Ishikawa (cell line): ENCODE measurements at regions not wholly inside any gene's neighbourhood (a gene's known extent, or its start where the extent isn't known, plus 50 kb on each side); places are given as distances from the start of the nearest gene placed in this dataset.

Experiments used
- CEBPB ChIP-seq: IDR thresholded peaks from 2 replicates; pipeline ENCODE4 v1.6.1; 2012
- CREB1 ChIP-seq: IDR thresholded peaks from 2 replicates; pipeline ENCODE4 v1.6.1; 2012; ENCODE audit warnings: low read depth
- EGR1 ChIP-seq: IDR thresholded peaks from 2 replicates; pipeline ENCODE4 v1.6.1; 2012
- EP300 ChIP-seq: IDR thresholded peaks from 2 replicates; pipeline ENCODE4 v1.6.1; 2012; ENCODE audit warnings: borderline replicate concordance
- FOXM1 ChIP-seq: IDR thresholded peaks from 2 replicates; pipeline ENCODE4 v1.6.1; 2012; ENCODE audit warnings: low read depth, borderline replicate concordance
- NFIC ChIP-seq: IDR thresholded peaks from 2 replicates; pipeline ENCODE4 v1.6.1; 2012
- RAD21 ChIP-seq: IDR thresholded peaks from 2 replicates; pipeline ENCODE4 v1.6.1; 2012; ENCODE audit warnings: low read depth
- TAF1 ChIP-seq: IDR thresholded peaks from 2 replicates; pipeline ENCODE4 v1.6.1; 2012; ENCODE audit warnings: low read depth, mild to moderate bottlenecking
- TCF12 ChIP-seq: IDR thresholded peaks from 2 replicates; pipeline ENCODE4 v1.6.1; 2012; ENCODE audit warnings: low read depth
- TEAD4 ChIP-seq: IDR thresholded peaks from 2 replicates; pipeline ENCODE4 v1.6.1; 2012
- YY1 ChIP-seq: IDR thresholded peaks from 2 replicates; pipeline ENCODE4 v1.6.1; 2012; ENCODE audit warnings: low read depth
- ZBTB7A ChIP-seq: IDR thresholded peaks from 2 replicates; pipeline ENCODE4 v1.6.1; 2012; ENCODE audit warnings: low read depth
- TF ChIP-seq, protein P1 (sequence below): IDR thresholded peaks from 2 replicates; pipeline ENCODE4 v1.6.1; 2012
- TF ChIP-seq, protein P2 (sequence below): IDR thresholded peaks from 2 replicates; pipeline ENCODE4 v1.6.1; 2012; ENCODE audit warnings: low read depth, mild to moderate bottlenecking
- TF ChIP-seq, protein P3 (sequence below): IDR thresholded peaks from 2 replicates; pipeline ENCODE4 v1.6.1; 2012

DNA sequence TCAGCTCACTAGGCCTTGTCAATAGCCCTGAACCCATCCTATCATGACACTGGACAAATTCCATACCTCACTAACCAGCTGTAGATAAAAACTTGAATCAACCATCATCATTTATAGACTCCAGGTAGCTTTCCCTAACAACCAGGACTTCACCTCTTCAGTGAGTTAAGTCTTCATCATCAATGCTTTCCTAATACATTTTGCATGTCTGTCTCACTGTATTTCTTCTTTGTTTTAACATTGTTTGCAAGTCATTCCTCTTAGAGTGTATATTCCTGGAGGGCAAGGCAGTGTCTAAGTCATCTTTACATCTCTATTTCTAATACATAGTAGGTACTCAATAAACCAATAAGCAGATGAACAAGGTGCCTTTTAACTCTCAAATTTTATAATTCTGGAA is 123.4 kb upstream of the RFC3 start:
- TF ChIP-seq CEBPB (no peak), FOXM1 (no peak)
- TF ChIP-seq, protein P1, sequence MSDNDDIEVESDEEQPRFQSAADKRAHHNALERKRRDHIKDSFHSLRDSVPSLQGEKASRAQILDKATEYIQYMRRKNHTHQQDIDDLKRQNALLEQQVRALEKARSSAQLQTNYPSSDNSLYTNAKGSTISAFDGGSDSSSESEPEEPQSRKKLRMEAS = no peak

DNA sequence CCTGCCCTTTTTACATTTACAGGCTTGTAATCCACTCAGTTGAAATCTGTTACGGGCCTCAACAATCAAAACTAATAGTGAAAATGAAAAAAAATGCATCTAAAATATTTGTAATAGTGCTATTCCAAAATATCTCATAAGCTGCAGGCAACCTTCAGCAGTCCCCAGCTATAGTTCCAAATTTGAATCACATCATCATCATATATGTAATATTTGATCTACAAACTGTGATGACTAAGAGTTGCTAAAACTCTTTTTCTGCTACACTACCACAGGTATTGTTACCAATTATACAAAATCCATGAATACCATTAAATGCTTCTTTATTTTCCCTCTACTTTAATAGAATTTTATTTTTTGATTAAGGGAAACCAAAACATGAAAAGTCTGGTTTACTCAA is 121.4 kb upstream of the RFC3 start:
- TF ChIP-seq CEBPB = no peak
- TF ChIP-seq, protein P1 = no peak
- no peak for TF ChIP-seq NFIC

DNA sequence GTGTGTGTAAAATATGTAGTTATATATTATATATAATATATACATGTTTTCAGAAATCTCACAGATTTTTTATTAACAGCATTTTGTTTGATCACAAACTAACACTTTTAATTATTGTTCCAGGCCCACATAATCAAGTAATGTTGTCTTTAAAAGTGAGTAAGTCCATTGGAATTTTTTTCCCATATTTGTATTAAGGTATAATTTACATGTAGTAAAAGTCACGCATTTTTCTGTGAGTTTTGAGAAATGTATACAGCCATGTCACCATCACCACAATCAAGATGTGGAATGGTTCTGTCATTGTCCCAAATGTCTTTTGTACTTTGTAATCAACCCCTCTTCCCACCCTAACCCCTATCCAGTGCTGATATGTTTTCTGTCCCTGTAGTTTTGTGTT is 120.0 kb upstream of the RFC3 start:
- TF ChIP-seq EGR1 (no peak), TEAD4 (no peak), EP300 (no peak), CREB1 (no peak), TAF1 (no peak), NFIC (no peak), FOXM1 (no peak), YY1 (no peak), ZBTB7A (no peak), TCF12 (no peak), CEBPB (no peak), RAD21 (no peak)
- TF ChIP-seq, protein P1 = no peak
- TF ChIP-seq, protein P2, sequence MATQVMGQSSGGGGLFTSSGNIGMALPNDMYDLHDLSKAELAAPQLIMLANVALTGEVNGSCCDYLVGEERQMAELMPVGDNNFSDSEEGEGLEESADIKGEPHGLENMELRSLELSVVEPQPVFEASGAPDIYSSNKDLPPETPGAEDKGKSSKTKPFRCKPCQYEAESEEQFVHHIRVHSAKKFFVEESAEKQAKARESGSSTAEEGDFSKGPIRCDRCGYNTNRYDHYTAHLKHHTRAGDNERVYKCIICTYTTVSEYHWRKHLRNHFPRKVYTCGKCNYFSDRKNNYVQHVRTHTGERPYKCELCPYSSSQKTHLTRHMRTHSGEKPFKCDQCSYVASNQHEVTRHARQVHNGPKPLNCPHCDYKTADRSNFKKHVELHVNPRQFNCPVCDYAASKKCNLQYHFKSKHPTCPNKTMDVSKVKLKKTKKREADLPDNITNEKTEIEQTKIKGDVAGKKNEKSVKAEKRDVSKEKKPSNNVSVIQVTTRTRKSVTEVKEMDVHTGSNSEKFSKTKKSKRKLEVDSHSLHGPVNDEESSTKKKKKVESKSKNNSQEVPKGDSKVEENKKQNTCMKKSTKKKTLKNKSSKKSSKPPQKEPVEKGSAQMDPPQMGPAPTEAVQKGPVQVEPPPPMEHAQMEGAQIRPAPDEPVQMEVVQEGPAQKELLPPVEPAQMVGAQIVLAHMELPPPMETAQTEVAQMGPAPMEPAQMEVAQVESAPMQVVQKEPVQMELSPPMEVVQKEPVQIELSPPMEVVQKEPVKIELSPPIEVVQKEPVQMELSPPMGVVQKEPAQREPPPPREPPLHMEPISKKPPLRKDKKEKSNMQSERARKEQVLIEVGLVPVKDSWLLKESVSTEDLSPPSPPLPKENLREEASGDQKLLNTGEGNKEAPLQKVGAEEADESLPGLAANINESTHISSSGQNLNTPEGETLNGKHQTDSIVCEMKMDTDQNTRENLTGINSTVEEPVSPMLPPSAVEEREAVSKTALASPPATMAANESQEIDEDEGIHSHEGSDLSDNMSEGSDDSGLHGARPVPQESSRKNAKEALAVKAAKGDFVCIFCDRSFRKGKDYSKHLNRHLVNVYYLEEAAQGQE = no peak
- TF ChIP-seq, protein P3, sequence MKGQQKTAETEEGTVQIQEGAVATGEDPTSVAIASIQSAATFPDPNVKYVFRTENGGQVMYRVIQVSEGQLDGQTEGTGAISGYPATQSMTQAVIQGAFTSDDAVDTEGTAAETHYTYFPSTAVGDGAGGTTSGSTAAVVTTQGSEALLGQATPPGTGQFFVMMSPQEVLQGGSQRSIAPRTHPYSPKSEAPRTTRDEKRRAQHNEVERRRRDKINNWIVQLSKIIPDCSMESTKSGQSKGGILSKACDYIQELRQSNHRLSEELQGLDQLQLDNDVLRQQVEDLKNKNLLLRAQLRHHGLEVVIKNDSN = no peak

DNA sequence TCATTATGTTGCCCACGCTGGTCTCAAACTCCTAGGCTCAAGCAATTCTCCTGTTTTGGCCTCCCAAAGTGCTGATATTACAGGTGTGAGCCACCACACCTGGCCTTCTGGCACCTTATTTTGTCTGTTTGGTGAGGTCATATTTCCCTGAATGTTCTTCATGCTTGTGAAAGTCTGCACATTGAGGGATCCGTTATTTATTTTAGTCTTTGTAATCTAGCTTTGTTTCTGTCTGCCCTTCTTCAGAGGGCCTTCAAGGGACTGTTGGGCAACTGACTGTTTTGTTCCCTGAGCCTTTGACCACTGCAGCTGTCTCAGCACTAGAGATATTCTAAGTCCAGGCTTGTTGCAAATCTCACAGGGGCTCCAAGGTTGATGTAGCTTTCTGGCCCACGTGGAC is 110.5 kb upstream of the RFC3 start:
- no peak for TF ChIP-seq TCF12
- no peak for TF ChIP-seq EGR1
- TF ChIP-seq, protein P3 = no peak
- no peak for TF ChIP-seq RAD21
- TF ChIP-seq EP300 = no peak
- TF ChIP-seq, protein P1 = no peak
- no peak for TF ChIP-seq CEBPB
- TF ChIP-seq FOXM1 = no peak
- TF ChIP-seq NFIC = no peak
- no peak for TF ChIP-seq TEAD4
- TF ChIP-seq CREB1 = no peak
- TF ChIP-seq, protein P2 = no peak
- TF ChIP-seq YY1 = no peak
- TF ChIP-seq ZBTB7A = no peak
- no peak for TF ChIP-seq TAF1

DNA sequence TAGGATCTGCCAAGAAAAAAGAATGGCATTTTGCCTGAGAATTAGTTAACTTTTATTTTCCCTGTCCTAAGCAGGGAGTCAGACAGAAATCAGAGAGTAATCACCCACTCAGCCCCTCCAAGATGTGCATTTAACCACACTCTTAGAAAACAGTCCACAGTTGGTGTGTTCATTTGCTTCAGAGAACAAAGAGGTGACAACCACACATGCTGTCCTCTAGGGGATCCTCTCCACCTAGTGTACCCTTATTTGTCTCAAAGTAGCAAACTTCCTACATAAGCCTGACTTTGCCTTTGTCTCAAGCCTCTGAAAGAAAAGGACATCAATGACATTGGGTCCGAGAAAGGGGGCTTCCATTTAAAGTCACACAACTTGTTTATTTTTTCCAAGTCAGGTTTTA is 107.0 kb upstream of the RFC3 start:
- TF ChIP-seq CREB1 (no peak), FOXM1 (no peak), EGR1 (no peak), CEBPB (no peak), RAD21 (no peak), NFIC (no peak), TEAD4 (no peak), YY1 (no peak)
- TF ChIP-seq, protein P3 = no peak
- TF ChIP-seq, protein P2 = no peak
